TTC549 (cell line): ENCODE measurements at regions not wholly inside any gene's neighbourhood (a gene's known extent, or its start where the extent isn't known, plus 50 kb on each side); places are given as distances from the start of the nearest gene placed in this dataset.

ENCODE experiments used
- FAIRE-seq: peaks from 2 replicates; lab custom pipeline; 2012; peaks lifted over from hg19 to GRCh38; lab: Jason Lieb, UNC

DNA sequence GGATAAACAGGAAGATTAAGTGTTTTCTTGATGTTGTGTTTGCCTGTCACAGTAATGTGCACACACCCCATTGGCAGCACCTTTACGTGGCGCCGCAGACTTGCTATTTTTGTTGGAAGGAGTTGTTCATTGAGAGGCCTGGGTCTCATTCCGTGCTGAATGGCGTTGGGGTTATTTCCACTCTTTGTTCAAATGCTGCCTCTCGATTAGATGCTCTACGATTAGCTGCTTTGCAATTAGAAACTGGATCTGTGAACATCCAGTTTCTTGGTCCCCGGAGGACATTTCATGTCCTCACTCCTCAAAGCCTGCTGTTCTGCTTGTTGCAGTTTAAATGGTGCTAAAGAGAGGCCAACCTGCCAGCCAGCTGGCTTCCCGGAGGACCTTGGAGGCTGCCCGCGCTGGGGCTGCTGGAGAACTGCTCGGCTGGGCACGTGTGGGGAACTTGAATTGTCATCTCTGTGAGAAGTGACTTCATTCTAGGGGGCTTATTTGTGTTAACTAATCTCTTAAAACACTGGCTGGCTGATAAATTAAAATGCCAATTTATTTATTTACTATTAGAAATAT lies 117.4 kb upstream of the NABP1 start:
- no peak for FAIRE-seq

DNA sequence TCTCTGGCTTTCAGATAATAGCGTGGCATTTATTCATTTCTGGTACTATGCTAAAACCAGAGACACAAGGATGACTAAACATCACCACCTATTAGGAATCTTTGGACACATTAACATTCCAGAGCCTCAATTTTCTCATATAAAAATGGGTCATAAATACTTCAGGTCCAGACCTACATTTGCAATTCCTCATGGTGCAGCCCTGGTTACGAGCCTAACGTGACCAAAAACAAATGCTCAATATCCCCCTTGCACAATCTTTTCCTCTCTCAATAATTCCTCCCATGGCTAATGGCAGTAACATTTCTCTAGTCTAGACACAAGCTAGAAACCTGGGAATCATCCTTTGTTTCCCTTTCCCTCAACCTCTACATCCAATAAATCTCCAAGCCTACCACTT lies 112.8 kb upstream of the NABP1 start:
- no peak for FAIRE-seq

DNA sequence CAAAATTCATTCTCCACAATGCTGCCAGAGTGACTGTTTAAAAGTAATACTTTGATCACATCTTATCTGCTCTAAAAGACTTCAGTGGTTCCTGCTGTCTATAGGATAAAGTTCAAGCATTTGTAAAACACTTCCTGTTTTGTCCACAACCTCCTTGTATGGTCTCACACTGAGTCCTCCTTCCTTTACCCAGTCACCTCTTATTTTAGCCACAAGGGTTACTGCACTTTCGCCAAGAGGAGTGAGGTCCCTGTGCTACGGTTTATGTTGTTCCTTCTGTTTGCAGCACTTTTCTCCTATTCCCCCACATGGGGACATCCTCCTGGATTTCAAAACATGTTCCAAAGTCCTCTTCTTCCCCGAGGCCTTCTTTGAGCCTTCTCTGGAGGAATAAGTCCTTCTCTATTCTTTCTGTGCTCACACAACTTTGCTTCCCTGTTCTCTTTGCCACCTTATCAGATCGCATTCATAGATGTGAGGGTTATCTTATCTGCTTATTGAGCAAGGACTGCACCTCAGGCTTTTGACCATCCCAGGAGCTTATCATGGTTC lies 112.2 kb upstream of the NABP1 start:
- FAIRE-seq, result no peak

DNA sequence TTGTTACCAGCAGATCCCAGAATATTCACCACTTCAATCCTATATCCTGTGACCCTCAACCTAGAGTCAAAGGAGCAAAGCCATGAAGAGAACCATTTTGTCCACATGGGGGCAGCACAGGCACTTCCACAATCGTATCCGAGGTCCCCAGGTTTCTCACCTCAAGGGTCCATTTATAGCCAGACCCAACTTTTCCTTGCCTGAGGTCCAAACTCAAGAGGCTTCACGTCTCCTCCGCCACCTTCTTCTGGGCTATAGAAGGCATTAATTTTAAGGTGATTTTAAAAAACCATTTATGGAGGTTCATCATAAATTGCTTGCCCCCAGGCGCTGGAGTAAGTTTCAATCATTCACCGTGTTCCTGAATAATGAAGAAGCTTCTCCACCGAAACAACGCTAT lies 111.6 kb upstream of the NABP1 start:
- no peak for FAIRE-seq

DNA sequence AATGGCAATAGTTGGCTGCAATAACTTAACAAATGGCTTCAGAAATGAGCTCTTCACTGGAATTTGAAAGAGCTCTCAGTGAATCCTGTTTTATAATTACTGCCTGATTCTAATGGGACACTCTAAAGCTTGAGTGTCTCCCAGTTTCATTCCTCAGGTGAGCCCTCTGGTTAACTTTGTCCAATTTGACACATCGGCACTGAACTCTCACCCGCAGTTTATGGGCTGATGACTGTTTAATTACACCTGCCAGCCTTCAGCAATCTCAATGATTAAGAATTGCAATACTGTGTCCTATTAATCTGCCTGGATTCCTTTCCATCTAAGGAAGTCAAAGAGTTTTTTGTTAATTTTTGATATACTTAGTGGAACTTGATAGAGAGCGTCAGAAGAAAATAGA lies 110.7 kb upstream of the NABP1 start:
- FAIRE-seq, result no peak

DNA sequence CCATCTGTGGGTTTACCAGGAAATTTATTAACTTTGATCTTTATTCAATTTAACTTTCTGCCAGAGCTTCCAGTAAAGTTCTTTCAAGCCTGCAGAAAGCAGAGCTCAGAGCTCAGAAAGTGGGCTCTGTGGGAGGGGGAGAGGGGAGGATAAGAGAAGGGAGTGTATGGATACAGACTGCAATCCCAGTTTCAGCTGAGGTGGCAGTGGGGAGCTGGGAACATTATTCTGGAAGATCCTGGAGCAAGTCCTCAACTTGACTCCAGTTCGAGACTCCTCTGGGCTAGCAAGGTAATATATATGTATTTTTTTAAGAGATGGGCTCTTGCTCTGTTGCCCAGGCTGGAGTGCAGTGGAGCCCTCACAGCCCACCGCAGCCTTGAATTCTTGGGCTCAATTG lies 108.9 kb upstream of the NABP1 start:
- no peak for FAIRE-seq

DNA sequence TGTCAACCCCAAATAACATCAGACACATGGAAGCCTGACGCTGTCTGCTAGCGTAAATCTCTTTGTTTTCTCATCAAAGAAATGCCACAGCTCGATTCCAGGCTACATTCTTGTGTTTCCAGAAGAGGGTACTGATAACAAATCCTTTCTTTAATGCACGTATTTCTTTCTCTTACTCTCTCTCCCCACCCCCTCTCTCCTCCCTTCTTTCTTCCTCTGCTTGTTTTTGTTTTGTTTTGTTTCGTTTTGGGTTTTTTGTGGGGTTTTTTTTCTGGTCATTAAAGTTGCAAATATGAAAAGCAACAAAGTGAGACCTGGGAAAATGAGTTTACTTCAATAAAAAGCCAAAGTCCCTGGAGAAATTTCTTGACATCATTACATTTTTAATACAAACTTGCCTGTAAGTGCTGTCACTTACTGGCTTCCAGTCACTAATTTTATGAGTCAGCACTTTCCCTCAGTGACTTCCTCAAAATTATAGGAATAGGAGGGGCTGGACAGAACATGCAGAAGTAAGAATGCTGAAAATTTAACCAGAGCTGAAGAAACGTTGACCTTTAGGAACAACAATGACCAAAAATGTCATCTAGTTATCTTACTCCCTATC lies 106.7 kb upstream of the NABP1 start:
- no peak for FAIRE-seq

DNA sequence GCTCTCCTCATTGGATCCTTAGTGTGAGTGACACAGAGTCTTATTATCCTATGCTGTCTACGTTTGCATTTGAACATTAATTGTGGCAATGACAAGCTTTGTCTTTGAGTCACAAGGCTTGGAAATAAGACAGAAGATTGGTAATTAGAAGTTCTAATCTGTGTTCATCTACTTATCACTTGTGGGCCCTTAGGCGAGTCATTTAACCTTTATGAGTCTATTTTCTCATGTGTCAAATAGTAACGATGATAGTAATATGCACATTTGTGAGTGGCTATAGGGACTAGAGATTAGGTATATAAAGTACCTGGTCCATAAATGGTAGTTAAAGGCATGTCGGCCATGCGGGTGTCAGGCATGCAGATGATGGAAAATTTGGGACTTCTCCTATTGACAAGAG lies 105.6 kb upstream of the NABP1 start:
- no peak for FAIRE-seq

DNA sequence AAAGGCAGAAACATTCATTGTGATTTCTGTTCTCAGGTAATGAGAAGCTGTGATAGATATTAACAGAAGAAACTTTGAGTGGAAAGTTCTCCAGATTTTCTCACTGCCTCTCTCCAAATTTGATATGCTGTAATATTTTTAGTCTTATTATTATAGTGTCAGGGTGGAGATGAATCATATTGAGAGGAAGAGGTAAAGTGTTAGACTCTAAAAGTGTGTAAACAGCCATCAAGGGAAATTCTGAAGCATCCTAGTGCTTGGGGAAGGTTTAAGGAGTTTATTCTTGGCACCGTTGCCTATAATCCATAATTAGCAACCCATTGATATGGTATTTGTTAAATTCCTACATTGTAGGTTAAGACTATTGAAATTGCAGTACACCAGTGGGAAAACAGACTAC lies 104.7 kb upstream of the NABP1 start:
- FAIRE-seq, result no peak

DNA sequence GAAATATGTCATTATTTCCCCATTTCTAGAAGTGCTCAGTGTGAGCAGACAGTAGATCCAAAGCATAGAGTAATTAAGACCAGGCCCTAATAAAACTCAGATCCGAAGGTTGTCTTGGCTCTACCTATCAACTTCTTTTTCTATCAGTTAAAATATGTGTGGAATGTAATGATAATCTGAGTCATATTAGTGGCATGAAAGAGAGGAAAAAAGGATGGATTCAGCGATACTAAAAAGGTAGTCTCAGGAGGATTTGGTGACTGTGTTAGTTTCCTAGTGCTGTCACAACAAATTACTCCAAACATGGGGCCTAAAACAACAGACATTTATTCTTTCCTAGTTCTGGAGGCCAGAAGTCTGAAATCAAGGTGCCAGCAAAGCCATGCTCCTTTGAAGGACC lies 103.7 kb upstream of the NABP1 start:
- FAIRE-seq, result no peak

DNA sequence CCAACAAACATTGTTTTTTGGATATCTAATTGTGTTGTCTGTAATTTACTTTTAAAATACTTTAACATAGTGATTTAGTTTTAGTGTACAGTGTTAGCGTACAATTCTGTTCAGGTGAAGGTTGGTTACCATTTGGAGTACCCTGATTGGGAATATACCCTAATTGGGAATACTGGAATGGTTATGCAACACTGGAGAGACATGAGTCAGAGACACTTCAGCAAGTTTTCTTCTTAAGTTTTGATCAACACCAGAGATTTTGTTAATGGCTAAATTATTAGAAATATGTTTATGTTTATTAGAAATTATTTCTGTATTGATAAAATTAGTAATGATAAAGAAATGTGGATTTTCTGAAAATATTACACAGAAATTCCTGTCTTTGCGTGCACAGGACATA lies 100.3 kb upstream of the NABP1 start:
- no peak for FAIRE-seq

DNA sequence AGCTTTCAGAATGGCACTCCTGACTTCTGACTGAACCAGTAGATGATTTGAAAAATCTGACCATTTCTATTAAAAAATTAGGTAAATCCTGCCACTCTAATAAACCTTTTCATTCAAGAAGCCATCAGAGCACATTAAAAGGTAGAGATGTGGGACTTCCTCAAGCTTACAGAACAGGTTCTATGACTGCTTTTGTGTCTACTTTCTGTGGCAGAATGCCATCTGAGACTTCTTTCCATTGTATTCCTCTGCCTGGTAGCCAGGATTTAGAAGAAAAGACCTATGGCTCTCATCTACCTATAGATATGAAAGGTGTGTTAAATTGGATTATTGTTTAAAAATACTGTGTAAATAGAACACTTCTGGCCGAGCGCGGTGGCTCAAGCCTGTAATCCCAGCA lies 99.9 kb upstream of the NABP1 start:
- no peak for FAIRE-seq

DNA sequence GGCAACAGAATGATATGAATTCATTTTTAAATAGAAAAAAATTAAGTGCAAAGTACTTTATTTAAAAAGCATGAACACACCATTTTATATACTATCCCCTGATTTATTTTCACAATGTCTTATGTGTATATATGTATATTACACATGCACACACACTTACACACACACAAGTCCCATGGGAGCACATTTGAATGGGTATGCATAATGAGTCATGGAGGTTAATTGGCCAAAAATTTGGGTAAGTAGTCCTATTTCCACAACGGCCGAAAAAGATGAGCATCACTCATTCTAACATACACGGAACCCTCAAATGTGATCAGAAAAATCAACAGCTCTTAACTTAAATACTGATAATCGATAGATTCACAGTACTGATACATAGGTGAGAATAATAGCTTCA lies 97.4 kb upstream of the NABP1 start:
- no peak for FAIRE-seq

DNA sequence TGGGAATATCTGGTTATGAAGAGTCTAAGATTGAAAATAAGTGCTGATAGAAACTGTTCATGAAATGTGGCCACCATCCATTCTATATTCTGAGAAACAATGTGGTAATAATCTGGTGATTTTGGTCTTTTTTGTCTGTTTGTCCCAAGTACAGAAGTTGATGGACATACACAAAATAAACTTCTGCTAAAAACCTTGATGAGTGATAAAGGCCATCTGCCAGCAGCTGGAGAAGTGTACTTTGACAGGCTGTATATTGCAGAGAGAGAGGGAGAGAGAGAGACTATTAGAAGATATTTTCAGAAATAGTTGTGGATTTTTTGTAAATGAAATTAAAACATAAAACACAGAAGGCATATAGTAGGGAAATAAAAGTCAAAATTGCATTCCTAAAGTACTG lies 96.9 kb upstream of the NABP1 start:
- FAIRE-seq, result no peak

DNA sequence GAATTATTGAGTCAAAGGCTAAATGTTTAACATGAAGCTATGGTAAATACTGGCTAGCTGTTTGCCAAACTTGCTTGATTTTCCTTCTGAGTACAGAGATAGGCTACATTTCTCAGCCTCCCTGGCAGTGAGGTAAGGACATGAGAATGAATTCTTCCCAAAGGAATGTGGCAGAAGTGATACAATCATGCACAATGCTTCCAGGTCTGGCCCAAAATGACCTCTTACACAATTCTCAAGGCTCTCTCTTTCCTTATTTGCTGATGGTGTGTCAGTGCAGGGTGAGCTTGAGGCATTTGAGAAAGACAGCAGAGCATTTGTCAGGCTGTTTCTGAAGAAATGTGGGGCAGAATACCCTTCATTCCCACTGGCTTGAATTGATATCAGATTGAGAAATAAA lies 95.6 kb upstream of the NABP1 start:
- no peak for FAIRE-seq

DNA sequence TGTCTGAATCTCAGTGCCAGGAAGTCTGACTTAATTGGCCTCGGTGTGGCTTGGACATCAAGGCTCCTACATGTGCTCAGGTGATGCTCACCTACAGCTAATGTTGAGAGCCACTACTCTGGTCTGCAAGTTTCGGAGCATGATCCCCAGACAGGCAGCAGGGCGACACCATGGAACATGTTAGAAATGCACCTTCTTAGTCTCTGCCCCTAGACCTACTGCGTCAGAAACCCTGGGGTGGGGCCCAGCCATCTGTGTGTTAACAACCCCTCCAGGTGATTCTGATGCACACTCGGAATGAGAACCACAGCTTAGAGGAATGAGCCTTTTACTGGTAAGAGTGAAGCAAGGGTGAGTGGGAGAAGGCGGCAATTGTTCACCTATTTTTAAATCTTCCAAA lies 86.9 kb upstream of the NABP1 start:
- FAIRE-seq, result no peak

DNA sequence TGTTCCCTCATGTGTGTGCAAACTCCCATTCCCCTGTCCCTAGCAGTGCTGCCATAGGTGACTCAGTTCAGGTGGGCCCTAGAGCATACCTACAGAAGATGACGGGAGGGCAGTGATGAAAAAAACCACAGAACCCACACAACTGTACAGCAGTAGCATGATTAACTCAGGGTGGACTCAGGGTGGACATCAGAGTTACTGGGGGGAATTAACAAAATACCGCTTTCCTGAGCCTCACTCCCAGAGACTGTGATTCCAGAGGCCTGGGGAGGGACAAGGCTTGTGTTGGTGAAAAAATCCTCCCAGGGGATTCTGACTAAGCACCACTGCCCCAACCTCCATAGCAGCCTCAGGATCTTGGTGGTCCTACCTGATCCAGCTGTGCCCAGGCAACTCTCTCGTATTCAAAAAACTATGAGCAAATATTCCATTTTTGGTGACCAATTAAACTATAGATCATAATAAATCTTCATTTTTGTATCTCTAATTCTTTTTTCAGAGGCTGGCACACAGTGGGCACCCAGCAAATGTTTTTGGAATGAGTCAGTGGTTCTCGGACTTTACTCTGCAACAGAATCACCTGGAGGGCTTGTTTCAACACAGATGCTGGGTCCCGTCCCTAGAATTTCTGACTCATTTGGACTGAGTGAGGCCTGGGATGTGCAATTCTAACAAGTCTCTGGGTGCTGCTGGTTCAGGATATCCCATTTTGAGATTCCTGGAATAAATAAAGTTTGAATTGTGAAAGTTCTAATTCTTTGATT lies 84.1 kb upstream of the NABP1 start:
- no peak for FAIRE-seq

DNA sequence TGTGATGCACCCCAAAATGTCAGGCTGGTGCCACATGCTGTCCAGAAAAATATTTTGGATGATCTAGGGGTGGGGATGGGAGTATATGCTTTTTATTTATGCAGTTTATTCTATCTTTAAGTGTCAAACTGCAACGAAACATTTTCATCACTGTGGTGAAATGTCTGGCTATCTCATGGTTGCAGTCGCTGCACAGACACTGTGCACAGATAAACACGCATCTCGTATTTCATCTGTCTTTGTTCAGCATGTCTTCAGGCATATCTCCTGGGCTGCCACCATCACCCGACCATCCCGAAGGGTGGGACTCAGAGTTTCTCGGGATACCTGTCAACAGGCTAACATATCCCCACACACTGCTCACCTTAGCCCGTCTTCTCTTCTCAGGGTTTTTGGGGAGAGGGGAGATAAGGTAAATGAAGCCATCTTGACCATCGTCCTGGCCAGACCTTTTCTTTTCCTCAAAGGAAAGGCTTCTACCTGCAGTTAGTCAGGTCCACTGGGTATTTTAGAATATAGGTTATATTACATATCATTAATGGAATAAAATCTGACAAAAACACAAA lies 80.7 kb upstream of the NABP1 start:
- no peak for FAIRE-seq

DNA sequence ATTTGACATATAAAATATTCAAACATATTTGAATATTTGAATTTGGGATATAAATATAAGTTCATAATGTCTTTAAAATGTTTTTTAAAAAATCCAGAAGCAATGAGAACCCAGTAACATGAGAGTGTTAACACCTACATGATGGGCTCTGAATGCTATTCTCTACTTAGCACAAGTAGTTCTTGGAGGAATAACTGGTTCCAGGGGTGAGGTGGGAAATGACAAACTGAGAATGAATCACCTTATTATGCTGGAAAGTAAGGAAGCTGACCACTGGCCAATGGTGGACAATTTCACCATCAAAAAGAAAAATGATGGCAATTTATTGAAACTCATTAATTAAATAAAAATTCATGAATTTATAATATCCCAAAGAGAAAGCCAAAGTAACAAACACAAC lies 79.6 kb upstream of the NABP1 start:
- FAIRE-seq, result no peak

DNA sequence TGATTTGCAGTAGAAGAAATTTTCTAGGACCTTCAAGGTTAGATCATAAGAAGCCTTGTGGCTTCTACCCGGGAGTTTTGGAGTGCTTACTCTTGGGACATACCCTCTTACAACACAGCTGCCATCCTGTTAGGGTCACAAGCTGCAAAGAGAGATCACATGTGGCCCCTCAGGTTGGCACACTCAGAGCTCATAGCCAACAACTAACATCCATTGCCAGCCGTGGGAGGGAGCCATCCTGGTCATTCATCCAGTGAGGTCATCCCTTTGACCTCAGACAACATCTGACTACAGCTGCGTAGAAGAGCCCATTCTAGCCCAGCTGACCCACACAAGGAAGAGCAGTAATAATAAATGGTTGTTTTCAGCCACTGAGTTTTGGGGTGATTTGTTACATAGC lies 76.9 kb upstream of the NABP1 start:
- no peak for FAIRE-seq

DNA sequence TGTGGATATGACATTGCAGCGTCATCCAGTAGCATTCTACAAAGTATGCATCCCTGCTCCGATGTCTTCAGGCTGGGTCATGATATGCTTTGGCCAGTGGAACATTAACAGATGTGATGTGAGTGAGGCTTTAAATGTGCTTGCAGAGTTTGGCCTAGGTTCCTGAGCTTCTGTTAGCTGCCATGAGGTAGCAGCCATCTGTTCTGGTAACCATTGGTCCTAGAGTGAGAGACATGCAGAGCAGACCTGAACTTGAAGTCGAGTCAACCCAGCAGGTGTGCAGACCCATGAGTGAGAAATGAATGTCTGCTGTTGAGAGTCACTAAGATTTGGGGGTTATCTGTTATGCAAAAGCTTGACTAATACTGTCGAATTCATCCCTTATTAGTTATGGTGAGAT lies 73.8 kb upstream of the NABP1 start:
- FAIRE-seq, result no peak

DNA sequence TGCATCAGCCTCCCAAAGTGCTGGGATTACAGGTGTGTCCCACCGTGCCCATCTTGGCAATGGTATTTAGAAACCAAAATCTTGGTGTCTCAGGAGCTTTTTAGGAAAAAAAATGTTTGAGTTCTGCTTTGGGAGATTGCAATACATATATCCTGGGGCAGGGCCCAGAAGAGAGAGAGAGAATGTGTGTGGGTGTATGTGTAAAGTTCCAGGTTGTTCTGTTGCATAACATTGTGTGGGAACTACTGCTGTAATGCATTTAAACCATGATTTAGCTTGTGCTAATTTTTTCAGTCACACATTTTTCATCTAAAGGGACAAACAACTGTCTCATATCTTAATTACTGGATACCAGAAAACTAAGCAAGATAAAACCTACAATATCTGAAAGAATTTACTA lies 70.8 kb upstream of the NABP1 start:
- FAIRE-seq, result no peak

DNA sequence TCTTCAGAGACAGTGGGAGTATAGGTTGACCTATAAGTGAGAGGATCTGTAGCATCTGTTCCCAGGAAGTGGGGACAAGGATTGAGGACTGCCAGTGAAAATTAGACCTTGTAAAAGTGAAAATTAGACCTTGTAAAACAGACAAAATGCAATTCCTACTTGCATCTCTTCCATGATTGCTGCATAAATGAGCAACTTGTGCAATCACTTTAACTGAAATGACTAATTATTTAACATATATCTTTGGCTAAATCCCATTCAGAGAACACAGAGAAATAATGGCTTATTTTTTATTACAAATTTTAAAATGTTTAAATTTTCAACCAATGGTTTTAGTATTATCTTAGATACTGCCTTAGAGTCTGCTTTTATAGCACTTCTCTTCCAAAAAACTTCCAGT lies 67.2 kb upstream of the NABP1 start:
- no peak for FAIRE-seq

DNA sequence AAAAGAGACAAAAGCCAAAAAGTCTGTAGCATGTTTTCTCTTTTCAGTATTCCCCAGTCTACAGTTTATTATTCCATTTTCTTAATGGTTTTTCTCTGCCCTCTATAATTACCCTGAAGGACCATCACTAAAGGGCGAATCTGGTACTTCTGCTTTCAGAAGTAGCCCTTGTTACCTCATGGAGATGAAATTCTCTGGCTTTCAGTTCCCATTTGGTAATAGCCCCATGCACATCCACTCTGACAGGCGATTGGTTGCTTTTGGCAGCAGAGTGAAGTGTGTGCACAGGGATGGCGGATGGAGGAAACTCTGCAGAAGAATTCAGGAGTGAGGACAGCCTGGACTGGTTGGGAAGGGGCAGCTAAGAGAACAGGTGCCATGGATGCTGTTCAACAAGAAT lies 66.3 kb upstream of the NABP1 start:
- no peak for FAIRE-seq
